RWPE2 (cell line): ENCODE measurements at regions not wholly inside any gene's neighbourhood (a gene's known extent, or its start where the extent isn't known, plus 50 kb on each side); places are given as distances from the start of the nearest gene placed in this dataset.

Source experiments
- ATAC-seq: fragments of 200-7000 bp; cut with Tn5 transposase; 3 replicates; pipeline ENCODE4 v1.9.1; 2021; ENCODE audit warnings: low read depth
- DNase-seq: peaks from one replicate; pipeline ENCODE4 v3.0.0-alpha.2; 2020; ENCODE audit warnings: low spot score
- H3K27ac ChIP-seq: fragments of 450-650 bp; 2 replicates; pipeline ENCODE4 v1.5.1; 2017; ENCODE audit warnings: mild to moderate bottlenecking; ENCODE audit not compliant: poor library complexity, severe bottlenecking
- H3K27me3 ChIP-seq: fragments of 250-450 bp; sonication (Bioruptor Pico); 2 replicates; pipeline ENCODE4 v1.5.1; 2021; ENCODE audit warnings: mild to moderate bottlenecking, moderate library complexity; ENCODE audit not compliant: insufficient read depth, poor library complexity, severe bottlenecking
- H3K36me3 ChIP-seq: fragments of 250-450 bp; sonication (Bioruptor Pico); 2 replicates; pipeline ENCODE4 v1.5.1; 2020; ENCODE audit warnings: low read depth, mild to moderate bottlenecking, moderate library complexity
- H3K4me1 ChIP-seq: fragments of 250-450 bp; sonication (Bioruptor Pico); 2 replicates; pipeline ENCODE4 v1.5.1; 2021; ENCODE audit warnings: mild to moderate bottlenecking, moderate library complexity; ENCODE audit not compliant: insufficient read depth, poor library complexity, severe bottlenecking
- H3K4me3 ChIP-seq: fragments of 250-450 bp; sonication (Bioruptor Pico); 2 replicates; pipeline ENCODE4 v1.5.1; 2021; ENCODE audit warnings: mild to moderate bottlenecking, moderate library complexity; ENCODE audit not compliant: severe bottlenecking
- H3K9me3 ChIP-seq: fragments of 250-450 bp; sonication (Bioruptor Pico); 2 replicates; pipeline ENCODE4 v1.5.1; 2021; ENCODE audit warnings: mild to moderate bottlenecking, moderate library complexity; ENCODE audit not compliant: severe bottlenecking
- TF ChIP-seq, protein P1 (sequence below): fragments of 450-650 bp; IDR thresholded peaks from one replicate; pipeline ENCODE4 v1.5.1; 2017; ENCODE audit warnings: mild to moderate bottlenecking, moderate library complexity; ENCODE audit not compliant: poor library complexity, severe bottlenecking

DNA sequence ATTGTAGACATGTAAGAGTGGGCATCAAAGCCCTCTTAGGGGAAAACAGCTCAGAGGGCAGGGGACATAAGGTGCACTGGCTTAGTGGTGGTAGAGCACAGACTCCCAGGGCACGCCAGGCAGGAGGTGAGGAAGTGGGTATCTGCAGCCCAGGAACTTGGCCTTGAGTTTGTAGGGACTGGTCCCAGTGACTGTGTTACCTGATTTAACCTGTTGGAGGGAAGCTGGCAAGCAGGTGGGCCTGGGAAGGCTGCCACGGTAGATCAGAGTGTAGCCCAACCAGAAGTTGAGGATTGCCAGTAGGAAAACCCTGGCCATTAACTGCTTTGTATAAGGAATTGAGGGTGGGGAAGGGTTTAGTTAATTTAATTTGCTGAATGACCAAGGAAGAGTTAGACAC is 417.5 kb upstream of the C2CD4B start:
- no peaks in the 10 kb centered on the region for H3K36me3 ChIP-seq
- no peak overlapping the region for H3K27ac ChIP-seq
- no peak overlapping the region for H3K4me3 ChIP-seq
- ATAC-seq (no peak), DNase-seq (no peak)
- TF ChIP-seq, protein P1, sequence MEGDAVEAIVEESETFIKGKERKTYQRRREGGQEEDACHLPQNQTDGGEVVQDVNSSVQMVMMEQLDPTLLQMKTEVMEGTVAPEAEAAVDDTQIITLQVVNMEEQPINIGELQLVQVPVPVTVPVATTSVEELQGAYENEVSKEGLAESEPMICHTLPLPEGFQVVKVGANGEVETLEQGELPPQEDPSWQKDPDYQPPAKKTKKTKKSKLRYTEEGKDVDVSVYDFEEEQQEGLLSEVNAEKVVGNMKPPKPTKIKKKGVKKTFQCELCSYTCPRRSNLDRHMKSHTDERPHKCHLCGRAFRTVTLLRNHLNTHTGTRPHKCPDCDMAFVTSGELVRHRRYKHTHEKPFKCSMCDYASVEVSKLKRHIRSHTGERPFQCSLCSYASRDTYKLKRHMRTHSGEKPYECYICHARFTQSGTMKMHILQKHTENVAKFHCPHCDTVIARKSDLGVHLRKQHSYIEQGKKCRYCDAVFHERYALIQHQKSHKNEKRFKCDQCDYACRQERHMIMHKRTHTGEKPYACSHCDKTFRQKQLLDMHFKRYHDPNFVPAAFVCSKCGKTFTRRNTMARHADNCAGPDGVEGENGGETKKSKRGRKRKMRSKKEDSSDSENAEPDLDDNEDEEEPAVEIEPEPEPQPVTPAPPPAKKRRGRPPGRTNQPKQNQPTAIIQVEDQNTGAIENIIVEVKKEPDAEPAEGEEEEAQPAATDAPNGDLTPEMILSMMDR, result no peak
- H3K27me3 ChIP-seq, result no peaks in the 10 kb centered on the region
- no peaks in the 10 kb centered on the region for H3K4me1 ChIP-seq
- no peaks in the 10 kb centered on the region for H3K9me3 ChIP-seq

DNA sequence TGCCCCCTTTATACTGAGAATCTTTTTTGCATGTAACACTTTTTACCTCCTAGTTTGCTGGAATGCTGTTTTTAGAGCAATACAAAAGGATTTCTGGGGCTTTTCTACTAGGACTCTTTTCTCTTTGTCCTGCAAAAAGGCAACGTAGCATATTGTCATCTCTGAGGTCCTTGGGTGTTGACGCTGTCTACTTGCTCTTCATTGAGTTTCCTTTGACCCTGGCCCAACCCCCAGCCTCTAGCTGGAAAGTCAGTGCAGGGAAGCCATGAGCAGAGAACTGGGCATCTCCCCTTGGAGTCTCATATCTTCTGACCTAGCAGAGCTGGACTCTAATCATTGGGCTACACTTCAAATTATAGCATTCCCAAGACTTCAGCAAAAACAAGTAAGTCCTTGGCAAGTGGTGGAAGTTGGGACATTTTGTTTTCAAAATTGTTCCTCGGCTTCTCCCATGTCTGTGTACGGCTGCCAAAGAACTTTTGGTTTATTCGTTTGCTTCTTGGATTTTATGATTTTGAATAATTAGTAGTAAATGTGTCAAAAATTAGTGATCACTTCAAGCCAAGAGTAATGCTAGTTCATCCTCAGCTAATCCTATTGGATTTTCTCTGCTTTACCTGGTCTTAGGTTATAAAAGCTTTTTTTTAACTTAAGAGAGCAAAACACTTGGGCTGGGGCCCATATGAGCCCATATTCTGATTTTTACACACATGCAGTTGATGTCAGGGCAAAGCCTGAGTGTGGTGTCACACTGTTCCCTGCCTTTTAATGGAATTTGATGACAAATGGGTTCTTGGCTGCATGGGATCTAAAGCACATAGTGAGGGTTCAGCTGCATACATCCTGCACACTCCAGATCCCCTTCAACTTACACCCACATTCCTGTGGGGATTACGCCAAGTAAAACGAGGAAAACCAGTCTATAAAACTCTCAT is 419.5 kb upstream of the C2CD4B start:
- DNase-seq (no peak), ATAC-seq (no peak)
- Histone ChIP-seq H3K4me1 (no peaks in the 10 kb centered on the region), H3K27ac (no peak overlapping the region), H3K9me3 (no peaks in the 10 kb centered on the region), H3K4me3 (no peak overlapping the region), H3K27me3 (no peaks in the 10 kb centered on the region), H3K36me3 (no peaks in the 10 kb centered on the region)
- TF ChIP-seq, protein P1, result no peak

DNA sequence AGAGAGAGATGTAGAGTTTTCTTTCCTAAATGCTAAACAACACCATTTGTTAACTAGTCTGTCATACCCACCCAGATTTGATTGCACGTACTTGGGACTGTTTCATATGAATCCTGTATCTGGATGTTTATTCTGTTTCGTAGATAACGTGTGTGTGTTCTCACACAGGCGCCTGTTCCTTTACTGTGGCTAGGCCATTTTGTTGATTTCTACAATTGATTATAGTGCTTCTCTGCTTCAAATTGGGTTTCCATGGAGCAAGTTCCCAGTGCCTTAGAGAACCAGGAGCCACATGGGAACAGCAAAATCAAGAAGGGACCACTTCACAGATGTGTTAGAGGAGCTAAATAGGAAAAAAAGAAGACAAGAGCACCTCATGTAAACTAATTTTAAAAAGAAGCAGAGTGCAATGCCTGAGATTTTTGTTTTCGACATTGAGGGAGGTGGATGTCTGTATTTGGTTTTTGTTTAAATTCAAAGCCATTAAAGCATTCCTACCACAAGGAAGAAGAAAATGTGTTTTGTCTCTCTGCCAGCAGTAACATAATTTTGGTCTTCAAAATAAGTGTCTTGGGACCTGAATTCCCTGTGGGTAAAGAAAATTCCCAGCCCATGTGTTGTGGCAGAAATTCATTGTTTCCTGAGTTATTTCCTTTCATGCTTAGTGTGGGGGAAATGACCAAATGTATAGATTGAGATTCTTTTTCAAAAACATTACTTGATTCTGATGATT is 424.0 kb upstream of the C2CD4B start:
- Histone ChIP-seq H3K4me1 (no peaks in the 10 kb centered on the region), H3K4me3 (no peak overlapping the region), H3K27me3 (no peaks in the 10 kb centered on the region), H3K9me3 (no peaks in the 10 kb centered on the region), H3K36me3 (no peaks in the 10 kb centered on the region), H3K27ac (no peak overlapping the region)
- ATAC-seq, result no peak
- no peak for DNase-seq
- TF ChIP-seq, protein P1, result no peak

DNA sequence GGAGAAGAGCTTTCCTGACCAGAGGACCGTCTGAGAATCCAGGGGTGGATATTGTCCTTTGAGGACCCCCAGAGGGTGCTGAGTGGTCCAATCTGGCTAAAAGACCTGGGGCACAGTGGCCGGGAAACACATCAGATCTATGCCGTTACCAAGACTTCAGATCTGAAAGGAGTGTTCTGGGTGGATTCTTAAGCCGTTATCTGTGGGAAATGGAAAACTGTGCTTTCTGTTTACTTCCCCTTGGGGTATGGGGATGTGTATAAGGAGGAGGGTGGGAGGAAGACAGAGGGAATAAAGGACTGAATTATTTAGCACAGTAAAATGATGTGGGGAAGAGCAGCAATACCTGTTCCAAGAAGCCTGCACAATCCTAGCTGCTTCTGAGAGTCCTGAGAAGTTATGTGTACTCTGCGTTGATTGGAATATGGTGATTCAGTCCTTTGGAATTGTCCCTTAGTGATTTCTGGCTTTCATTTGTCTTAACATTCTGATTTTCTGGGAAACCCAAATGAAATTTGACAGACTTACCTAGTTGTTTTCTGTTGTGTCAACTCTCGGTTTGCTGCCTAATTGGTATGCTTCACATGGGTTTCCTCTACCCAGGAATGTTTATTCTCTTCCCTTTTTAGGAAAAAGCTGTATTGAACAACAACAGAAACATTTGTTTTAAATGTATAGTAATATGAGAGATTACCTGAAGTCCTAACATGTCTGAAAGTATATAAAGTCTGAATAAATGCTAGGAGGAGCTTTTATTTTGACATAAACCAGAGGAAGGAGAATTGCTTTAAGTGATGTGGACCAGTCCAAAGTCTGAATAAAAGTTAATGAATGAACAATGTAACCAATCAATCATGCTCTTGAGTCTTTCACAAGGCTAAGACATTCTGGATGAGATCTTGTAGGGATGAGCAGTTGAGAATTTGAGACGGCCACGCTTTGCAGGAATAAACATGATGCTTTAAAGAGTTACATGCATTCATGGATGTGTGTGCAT is 427.1 kb upstream of the C2CD4B start:
- ATAC-seq, result peak; percentile 42; the same call in 1 of the 3 replicates
- DNase-seq, result no peak

More for the DNA sequence above, 427.1 kb upstream of the C2CD4B start:
- TF ChIP-seq, protein P1, result no peak
- no peak overlapping the region for H3K27ac ChIP-seq
- no peaks in the 10 kb centered on the region for H3K27me3 ChIP-seq
- no peaks in the 10 kb centered on the region for H3K9me3 ChIP-seq
- H3K4me1 ChIP-seq, result no peaks in the 10 kb centered on the region
- H3K4me3 ChIP-seq, result no peak overlapping the region
- H3K36me3 ChIP-seq, result no peaks in the 10 kb centered on the region
